HepG2 (cell line): ENCODE measurements at regions not wholly inside any gene's neighbourhood (a gene's known extent, or its start where the extent isn't known, plus 50 kb on each side); places are given as distances from the start of the nearest gene placed in this dataset.

Source experiments
- ATAC-seq: fragments of 200-7000 bp; cut with Tn5 transposase; 3 replicates; pipeline ENCODE4 v1.9.1; 2020; ENCODE audit warnings: mild to moderate bottlenecking, moderate library complexity
- BruUV-seq: library from RNA; stranded (reverse); fragments of 400-500 nt; replicated peaks from 2 replicates; lab custom pipeline; 2021; lab: Mats Ljungman, UMichigan
- CTCF ChIA-PET: fragments of 300-600 bp; formaldehyde crosslinking; extraction: SDS; loops from one replicate; lab custom pipeline; 2021; ENCODE audit warnings: low total read pairs, inconsistent platforms, low intra/inter-chr PET ratio; lab: Yijun Ruan, JAX
- POLR2A ChIA-PET: fragments of 350-600 bp; sonication (Branson Sonifier 250); formaldehyde crosslinking; loops from one replicate; lab custom pipeline; 2020; ENCODE audit warnings: antibody characterized with exemption, inconsistent platforms; lab: Yijun Ruan, JAX
- DNase-seq: peaks from one replicate; pipeline ENCODE4 v3.0.0-alpha.2; 2015; ENCODE audit warnings: low spot score
- FAIRE-seq: peaks from 3 replicates; lab custom pipeline; 2011; peaks lifted over from hg19 to GRCh38; lab: Jason Lieb, UNC
- H2AFZ ChIP-seq: one replicate; pipeline ENCODE4 v1.6.1; 2011; ENCODE audit warnings: low read length, inconsistent platforms
- H3K27ac ChIP-seq: fragments of 300-600 bp; 3 replicates; pipeline ENCODE4 v1.8.0; 2011; ENCODE audit warnings: mixed run types, mild to moderate bottlenecking, mixed read lengths, low read length, inconsistent platforms; ENCODE audit not compliant: insufficient read depth; ENCODE audit errors: extremely low read length
- H3K27me3 ChIP-seq, 2 experiments: fragments of 200-600 bp in 1 of 2; 2 replicates in 1 of 2; 3 replicates in 1 of 2; pipeline versions ENCODE4 v1.6.0 to v1.8.0; 2011; ENCODE audit warnings: low read length in 2 of 2, mild to moderate bottlenecking in 2 of 2, moderate library complexity in 2 of 2, inconsistent platforms in 1 of 2; ENCODE audit not compliant: insufficient read depth in 2 of 2, control insufficient read depth in 1 of 2
- H3K36me3 ChIP-seq, 2 experiments: fragments of 200-600 bp in 1 of 2; replicated peaks in 1 of 2; 2 replicates in 1 of 2; 3 replicates in 1 of 2; pipeline versions ENCODE4 v1.5.1 to v1.8.0; 2011; ENCODE audit warnings: low read length in 2 of 2, inconsistent platforms in 1 of 2; ENCODE audit not compliant: insufficient read depth in 2 of 2, control insufficient read depth in 1 of 2
- H3K4me1 ChIP-seq: 2 replicates; pipeline ENCODE4 v1.5.1; 2012; ENCODE audit warnings: low read length, inconsistent platforms; ENCODE audit not compliant: insufficient read depth
- H3K4me2 ChIP-seq: 2 replicates; pipeline ENCODE4 v1.6.0; 2011; ENCODE audit warnings: low read depth, low read length, inconsistent platforms
- H3K4me3 ChIP-seq, 3 experiments: fragments of 200-600 bp in 1 of 3; sonication (generic), shearing (Covaris generic) in 1 of 3; replicated peaks in 1 of 3; 2 replicates each; pipeline ENCODE4 v1.5.1; 2011 to 2016; ENCODE audit warnings: low read length in 3 of 3, inconsistent platforms in 2 of 3, low read depth in 2 of 3, mild to moderate bottlenecking in 2 of 3, control low read depth in 1 of 3, mixed read lengths in 1 of 3; ENCODE audit not compliant: insufficient read depth in 1 of 3
- H3K79me2 ChIP-seq: one replicate; pipeline ENCODE4 v1.6.1; 2011; ENCODE audit warnings: low read length, inconsistent platforms; ENCODE audit not compliant: insufficient read depth
- H3K9ac ChIP-seq: 2 replicates; pipeline ENCODE4 v1.6.0; 2011; ENCODE audit warnings: mild to moderate bottlenecking, low read depth, low read length, inconsistent platforms; ENCODE audit not compliant: insufficient read depth
- H3K9me3 ChIP-seq: 2 replicates; pipeline ENCODE4 v1.5.1; 2012; ENCODE audit warnings: mild to moderate bottlenecking, low read length
- H4K20me1 ChIP-seq: 2 replicates; pipeline ENCODE4 v1.6.0; 2011; ENCODE audit warnings: inconsistent platforms, mild to moderate bottlenecking, low read length, moderate library complexity; ENCODE audit not compliant: insufficient read depth
- CENPX ChIP-seq: sonication (generic); formaldehyde crosslinking; IDR thresholded peaks from 2 replicates; pipeline ENCODE4 v1.9.0; 2021; ENCODE audit warnings: mild to moderate bottlenecking, missing genetic modification reagents, moderate library complexity
- ZNF75D ChIP-seq: sonication (generic); formaldehyde crosslinking; IDR thresholded peaks from 2 replicates; pipeline ENCODE4 v1.8.1; 2023; ENCODE audit warnings: missing genetic modification reagents, mild to moderate bottlenecking, borderline replicate concordance
- WGBS: methylation state at CpG from one replicate; pipeline ENCODE4 v1.1.6; 2017; ENCODE audit warnings: low lambda C conversion rate; 5-methylcytosine and 5-hydroxymethylcytosine counted together
- in situ Hi-C: cut with HindIII; loops from 2 replicates; pipeline ENCODE4 v1.10.0; 2017; ENCODE audit warnings: low pct_unique_long_range_greater_than_20kb; ENCODE audit not compliant: extremely low pct_ligation_motif_present
- intact Hi-C: fragments of 100-400 bp; cut with micrococcal nuclease; formaldehyde crosslinking; loops from one replicate; pipeline ENCODE4 v1.10.0; 2022; ENCODE audit not compliant: unreplicated experiment
- TF ChIP-seq, protein P1 (sequence below): IDR thresholded peaks from 2 replicates; pipeline ENCODE4 v1.6.1; 2016; ENCODE audit warnings: low read depth, missing genetic modification reagents, missing compliant biosample characterization

DNA sequence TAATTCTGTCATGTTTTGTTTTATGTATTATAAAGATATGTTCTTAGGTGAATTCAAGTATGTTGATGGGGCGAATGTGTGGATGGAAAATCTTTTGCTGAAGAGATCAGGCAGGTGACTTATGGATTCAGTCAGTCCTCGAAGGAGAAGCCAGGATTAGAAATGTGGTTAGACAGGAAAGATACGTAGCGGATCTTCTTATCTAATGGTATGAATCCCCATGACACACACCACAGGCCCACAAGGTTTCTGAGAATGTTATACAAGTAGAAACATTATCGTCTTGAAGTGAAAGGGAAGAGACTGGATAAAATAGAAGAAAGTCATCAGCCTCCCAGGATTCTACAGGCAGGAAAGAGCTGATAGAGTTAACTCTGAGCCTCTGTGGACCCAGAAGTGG, 69.0 kb upstream of the RFXAP start:
- no peak for TF ChIP-seq CENPX
- H3K4me2 ChIP-seq = no peak overlapping the region
- WGBS = 13% methylated on average over 5 of the region's 5 CpGs
- ATAC-seq (no peak), DNase-seq (no peak), FAIRE-seq (no peak)
- intact Hi-C loops = no loop called here
- H3K36me3 ChIP-seq = no peaks in the 10 kb centered on the region
- in situ Hi-C loops = no loop called here
- H3K79me2 ChIP-seq = no peaks in the 10 kb centered on the region
- no peak overlapping the region for H2AFZ ChIP-seq
- H3K27me3 ChIP-seq = no peaks in the 10 kb centered on the region; a peak in 1 of 5 replicates
- CTCF ChIA-PET = no interaction called here
- H4K20me1 ChIP-seq = no peaks in the 10 kb centered on the region
- H3K9ac ChIP-seq = no peak overlapping the region
- no peak overlapping the region for H3K27ac ChIP-seq
- H3K9me3 ChIP-seq = no peaks in the 10 kb centered on the region
- H3K4me3 ChIP-seq = no peak overlapping the region
- no TSS peak for BruUV-seq
- POLR2A ChIA-PET = no interaction called here
- no peaks in the 10 kb centered on the region for H3K4me1 ChIP-seq

DNA sequence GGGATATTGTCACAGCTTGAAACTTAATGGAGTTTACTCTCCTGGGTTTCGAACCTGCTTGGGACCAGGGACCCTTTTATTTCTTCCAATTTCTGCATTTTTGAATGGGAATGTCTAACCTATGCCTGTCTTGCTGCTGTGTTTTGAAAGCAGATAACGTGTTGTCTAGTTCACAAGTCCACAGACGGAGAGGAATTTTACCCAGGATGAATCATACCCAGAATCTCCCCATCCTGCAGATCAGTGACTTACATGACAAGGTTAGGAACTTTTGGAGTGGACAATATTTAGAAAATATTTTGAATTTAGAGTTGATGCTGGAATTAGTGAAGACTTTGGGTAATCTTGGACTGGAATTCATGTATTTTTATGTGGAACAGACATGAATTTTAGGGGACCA, 68.6 kb upstream of the RFXAP start:
- Histone ChIP-seq H3K36me3 (no peaks in the 10 kb centered on the region), H3K27me3 (no peaks in the 10 kb centered on the region; a peak in 1 of 5 replicates), H2AFZ (no peak overlapping the region), H3K27ac (no peak overlapping the region), H3K4me1 (no peaks in the 10 kb centered on the region), H4K20me1 (no peaks in the 10 kb centered on the region), H3K4me2 (no peak overlapping the region), H3K9me3 (no peaks in the 10 kb centered on the region), H3K9ac (no peak overlapping the region), H3K79me2 (no peaks in the 10 kb centered on the region), H3K4me3 (no peak overlapping the region)
- FAIRE-seq = no peak
- WGBS = 0% methylated on average over 3 of the region's 3 CpGs
- TF ChIP-seq, protein P1, sequence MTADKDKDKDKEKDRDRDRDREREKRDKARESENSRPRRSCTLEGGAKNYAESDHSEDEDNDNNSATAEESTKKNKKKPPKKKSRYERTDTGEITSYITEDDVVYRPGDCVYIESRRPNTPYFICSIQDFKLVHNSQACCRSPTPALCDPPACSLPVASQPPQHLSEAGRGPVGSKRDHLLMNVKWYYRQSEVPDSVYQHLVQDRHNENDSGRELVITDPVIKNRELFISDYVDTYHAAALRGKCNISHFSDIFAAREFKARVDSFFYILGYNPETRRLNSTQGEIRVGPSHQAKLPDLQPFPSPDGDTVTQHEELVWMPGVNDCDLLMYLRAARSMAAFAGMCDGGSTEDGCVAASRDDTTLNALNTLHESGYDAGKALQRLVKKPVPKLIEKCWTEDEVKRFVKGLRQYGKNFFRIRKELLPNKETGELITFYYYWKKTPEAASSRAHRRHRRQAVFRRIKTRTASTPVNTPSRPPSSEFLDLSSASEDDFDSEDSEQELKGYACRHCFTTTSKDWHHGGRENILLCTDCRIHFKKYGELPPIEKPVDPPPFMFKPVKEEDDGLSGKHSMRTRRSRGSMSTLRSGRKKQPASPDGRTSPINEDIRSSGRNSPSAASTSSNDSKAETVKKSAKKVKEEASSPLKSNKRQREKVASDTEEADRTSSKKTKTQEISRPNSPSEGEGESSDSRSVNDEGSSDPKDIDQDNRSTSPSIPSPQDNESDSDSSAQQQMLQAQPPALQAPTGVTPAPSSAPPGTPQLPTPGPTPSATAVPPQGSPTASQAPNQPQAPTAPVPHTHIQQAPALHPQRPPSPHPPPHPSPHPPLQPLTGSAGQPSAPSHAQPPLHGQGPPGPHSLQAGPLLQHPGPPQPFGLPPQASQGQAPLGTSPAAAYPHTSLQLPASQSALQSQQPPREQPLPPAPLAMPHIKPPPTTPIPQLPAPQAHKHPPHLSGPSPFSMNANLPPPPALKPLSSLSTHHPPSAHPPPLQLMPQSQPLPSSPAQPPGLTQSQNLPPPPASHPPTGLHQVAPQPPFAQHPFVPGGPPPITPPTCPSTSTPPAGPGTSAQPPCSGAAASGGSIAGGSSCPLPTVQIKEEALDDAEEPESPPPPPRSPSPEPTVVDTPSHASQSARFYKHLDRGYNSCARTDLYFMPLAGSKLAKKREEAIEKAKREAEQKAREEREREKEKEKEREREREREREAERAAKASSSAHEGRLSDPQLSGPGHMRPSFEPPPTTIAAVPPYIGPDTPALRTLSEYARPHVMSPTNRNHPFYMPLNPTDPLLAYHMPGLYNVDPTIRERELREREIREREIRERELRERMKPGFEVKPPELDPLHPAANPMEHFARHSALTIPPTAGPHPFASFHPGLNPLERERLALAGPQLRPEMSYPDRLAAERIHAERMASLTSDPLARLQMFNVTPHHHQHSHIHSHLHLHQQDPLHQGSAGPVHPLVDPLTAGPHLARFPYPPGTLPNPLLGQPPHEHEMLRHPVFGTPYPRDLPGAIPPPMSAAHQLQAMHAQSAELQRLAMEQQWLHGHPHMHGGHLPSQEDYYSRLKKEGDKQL = no peak
- TF ChIP-seq ZNF75D (CRISPR knock-in tag) = no peak
- no TSS peak for BruUV-seq
- in situ Hi-C loops = no loop called here
- no peak for DNase-seq
- ChIA-PET CTCF (no interaction called here), POLR2A (no interaction called here)
- no peak for ATAC-seq
- intact Hi-C loops = no loop called here
